MM.1S (cell line): ENCODE measurements at regions not wholly inside any gene's neighbourhood (a gene's known extent, or its start where the extent isn't known, plus 50 kb on each side); places are given as distances from the start of the nearest gene placed in this dataset.

ENCODE experiments used
- DNase-seq: peaks from one replicate; pipeline ENCODE4 v3.0.0-alpha.2; 2015
- H2AFZ ChIP-seq: fragments of 300-600 bp; sonication (generic); 2 replicates; pipeline ENCODE4 v1.6.0; 2016; ENCODE audit warnings: antibody characterized with exemption, low read length
- H3F3A ChIP-seq: fragments of 300-600 bp; sonication (generic); 2 replicates; pipeline ENCODE4 v1.6.1; 2016; ENCODE audit warnings: mild to moderate bottlenecking, antibody characterized with exemption, low read length, moderate library complexity, mixed read lengths; ENCODE audit not compliant: insufficient read depth
- H3K27ac ChIP-seq: fragments of 300-600 bp; sonication (generic); 2 replicates; pipeline ENCODE4 v1.5.1; 2016; ENCODE audit warnings: mild to moderate bottlenecking, low read length
- H3K27me3 ChIP-seq: fragments of 300-600 bp; sonication (generic); replicated peaks from 2 replicates; pipeline ENCODE4 v1.6.0; 2016; ENCODE audit warnings: low read length; ENCODE audit not compliant: insufficient read depth
- H3K36me3 ChIP-seq: fragments of 300-600 bp; sonication (generic); replicated peaks from 2 replicates; pipeline ENCODE4 v1.6.1; 2016; ENCODE audit warnings: mild to moderate bottlenecking, low read length, mixed read lengths; ENCODE audit not compliant: insufficient read depth
- H3K4me1 ChIP-seq: fragments of 300-600 bp; sonication (generic); 2 replicates; pipeline ENCODE4 v1.6.1; 2016; ENCODE audit warnings: low read length, mixed read lengths
- H3K4me2 ChIP-seq: fragments of 300-600 bp; sonication (generic); 2 replicates; pipeline ENCODE4 v1.6.0; 2016; ENCODE audit warnings: low read depth, low read length
- H3K4me3 ChIP-seq: fragments of 300-600 bp; sonication (generic); 2 replicates; pipeline ENCODE4 v1.5.1; 2016; ENCODE audit warnings: low read length, mixed read lengths
- H3K79me2 ChIP-seq: fragments of 300-600 bp; sonication (generic); 2 replicates; pipeline ENCODE4 v1.6.1; 2016; ENCODE audit warnings: mixed run types, low read length, mixed read lengths
- H3K9ac ChIP-seq: fragments of 300-600 bp; sonication (generic); 2 replicates; pipeline ENCODE4 v1.6.1; 2016; ENCODE audit warnings: low read length, mixed read lengths
- H3K9me2 ChIP-seq: fragments of 300-600 bp; sonication (generic); replicated peaks from 2 replicates; pipeline ENCODE4 v1.6.1; 2016; ENCODE audit warnings: mild to moderate bottlenecking, low read length, mixed read lengths; ENCODE audit not compliant: insufficient read depth
- H3K9me3 ChIP-seq: fragments of 300-600 bp; sonication (generic); replicated peaks from 2 replicates; pipeline ENCODE4 v1.6.1; 2016; ENCODE audit warnings: mild to moderate bottlenecking, low read length, mixed read lengths; ENCODE audit not compliant: insufficient read depth
- H4K20me1 ChIP-seq: fragments of 300-600 bp; sonication (generic); 2 replicates; pipeline ENCODE4 v1.6.1; 2016; ENCODE audit warnings: mild to moderate bottlenecking, low read length, moderate library complexity, mixed read lengths; ENCODE audit not compliant: insufficient read depth
- EZH2 ChIP-seq: fragments of 300-600 bp; sonication (generic); optimal IDR thresholded peaks from 2 replicates; pipeline ENCODE3; 2017; ENCODE audit warnings: low read depth, mild to moderate bottlenecking, antibody characterized with exemption, low read length, mixed read lengths
- EZH2phosphoT487 ChIP-seq: fragments of 300-600 bp; sonication (generic); IDR thresholded peaks from 2 replicates; pipeline ENCODE4 v1.6.1; 2018; ENCODE audit warnings: antibody characterized with exemption, low read length
- TF ChIP-seq, protein P1 (sequence below): fragments of 300-600 bp; sonication (generic); IDR thresholded peaks from 2 replicates; pipeline ENCODE4 v1.5.1; 2016; ENCODE audit warnings: antibody characterized with exemption, low read length, mixed read lengths

DNA sequence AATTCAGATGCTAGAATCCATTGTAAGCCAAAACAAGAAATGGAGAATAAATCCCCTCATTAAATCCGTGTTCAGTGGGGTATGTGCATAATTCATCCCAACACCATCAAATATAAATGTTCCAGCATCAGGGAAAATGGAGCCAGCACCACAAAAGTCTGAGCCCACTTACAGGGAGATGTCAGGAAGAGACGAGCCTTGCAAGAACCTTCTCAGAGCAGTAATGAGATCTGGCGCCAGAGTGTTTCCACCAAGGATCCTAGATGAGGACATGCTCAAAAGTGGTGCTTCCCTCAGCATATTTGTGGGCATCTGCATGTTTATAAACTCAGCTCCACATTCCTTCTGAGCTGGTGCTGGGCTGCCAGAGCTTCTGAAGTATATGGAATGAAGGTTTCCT is 541.9 kb upstream of the C16orf82 start:
- no peaks in the 10 kb centered on the region for H4K20me1 ChIP-seq
- H3F3A ChIP-seq, result no peaks in the 10 kb centered on the region
- H3K36me3 ChIP-seq, result no peaks in the 10 kb centered on the region
- no peak overlapping the region for H2AFZ ChIP-seq
- H3K4me2 ChIP-seq, result no peak overlapping the region
- H3K9ac ChIP-seq, result no peak overlapping the region
- H3K27ac ChIP-seq, result no peak overlapping the region
- no peak overlapping the region for H3K4me3 ChIP-seq
- DNase-seq, result no peak
- TF ChIP-seq, protein P1, sequence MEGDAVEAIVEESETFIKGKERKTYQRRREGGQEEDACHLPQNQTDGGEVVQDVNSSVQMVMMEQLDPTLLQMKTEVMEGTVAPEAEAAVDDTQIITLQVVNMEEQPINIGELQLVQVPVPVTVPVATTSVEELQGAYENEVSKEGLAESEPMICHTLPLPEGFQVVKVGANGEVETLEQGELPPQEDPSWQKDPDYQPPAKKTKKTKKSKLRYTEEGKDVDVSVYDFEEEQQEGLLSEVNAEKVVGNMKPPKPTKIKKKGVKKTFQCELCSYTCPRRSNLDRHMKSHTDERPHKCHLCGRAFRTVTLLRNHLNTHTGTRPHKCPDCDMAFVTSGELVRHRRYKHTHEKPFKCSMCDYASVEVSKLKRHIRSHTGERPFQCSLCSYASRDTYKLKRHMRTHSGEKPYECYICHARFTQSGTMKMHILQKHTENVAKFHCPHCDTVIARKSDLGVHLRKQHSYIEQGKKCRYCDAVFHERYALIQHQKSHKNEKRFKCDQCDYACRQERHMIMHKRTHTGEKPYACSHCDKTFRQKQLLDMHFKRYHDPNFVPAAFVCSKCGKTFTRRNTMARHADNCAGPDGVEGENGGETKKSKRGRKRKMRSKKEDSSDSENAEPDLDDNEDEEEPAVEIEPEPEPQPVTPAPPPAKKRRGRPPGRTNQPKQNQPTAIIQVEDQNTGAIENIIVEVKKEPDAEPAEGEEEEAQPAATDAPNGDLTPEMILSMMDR, result no peak
- TF ChIP-seq EZH2phosphoT487 (no peak), EZH2 (no peak)
- no peaks in the 10 kb centered on the region for H3K9me2 ChIP-seq
- H3K27me3 ChIP-seq, result no peaks in the 10 kb centered on the region
- H3K79me2 ChIP-seq, result no peaks in the 10 kb centered on the region
- H3K9me3 ChIP-seq, result no peaks in the 10 kb centered on the region
- no peaks in the 10 kb centered on the region for H3K4me1 ChIP-seq

DNA sequence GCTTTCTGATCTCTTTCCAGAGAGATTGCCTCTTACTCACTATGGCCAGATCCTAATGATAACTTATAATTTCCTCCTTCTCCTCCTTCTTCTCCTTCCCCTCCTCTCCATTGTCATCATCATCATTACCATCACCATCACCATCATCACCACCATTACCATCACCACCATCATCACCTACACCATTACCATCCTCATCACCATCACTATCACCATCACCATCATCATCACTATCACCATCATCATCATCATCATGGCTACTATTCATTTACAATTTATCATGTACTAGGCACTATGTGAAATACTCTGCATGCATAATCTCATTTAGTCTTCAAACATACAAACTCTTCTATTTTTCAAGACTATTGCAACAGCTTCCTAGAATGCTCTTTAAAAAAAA is 540.9 kb upstream of the C16orf82 start:
- Histone ChIP-seq H3K4me1 (no peaks in the 10 kb centered on the region), H4K20me1 (no peaks in the 10 kb centered on the region), H3K4me3 (no peak overlapping the region), H3K79me2 (no peaks in the 10 kb centered on the region), H2AFZ (no peak overlapping the region), H3K9ac (no peak overlapping the region), H3K27ac (no peak overlapping the region), H3F3A (no peaks in the 10 kb centered on the region), H3K9me2 (no peaks in the 10 kb centered on the region), H3K9me3 (no peaks in the 10 kb centered on the region), H3K4me2 (no peak overlapping the region), H3K36me3 (no peaks in the 10 kb centered on the region), H3K27me3 (no peaks in the 10 kb centered on the region)
- DNase-seq, result no peak
- TF ChIP-seq, protein P1, result no peak
- TF ChIP-seq EZH2, result no peak
- no peak for TF ChIP-seq EZH2phosphoT487

DNA sequence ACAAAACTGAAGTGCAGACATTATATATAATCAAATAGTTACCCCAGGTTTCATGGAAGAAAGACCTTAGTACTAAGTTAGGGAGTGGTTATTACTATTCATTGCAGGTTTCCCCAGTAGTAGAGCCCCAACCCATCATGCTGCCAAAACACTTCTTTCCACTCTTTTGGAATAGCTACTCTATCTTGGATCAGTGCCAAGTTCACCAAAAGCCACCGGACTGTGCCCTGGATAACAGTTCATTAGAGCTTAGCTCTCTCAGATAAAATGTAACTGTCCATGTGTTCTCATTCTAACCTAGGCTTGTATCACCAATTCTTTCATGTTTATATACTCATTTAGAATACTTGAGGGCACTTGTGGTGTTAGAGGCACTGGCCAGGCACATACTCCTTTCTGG is 540.1 kb upstream of the C16orf82 start:
- no peaks in the 10 kb centered on the region for H3F3A ChIP-seq
- TF ChIP-seq EZH2 (no peak), EZH2phosphoT487 (no peak)
- TF ChIP-seq, protein P1, result no peak
- no peaks in the 10 kb centered on the region for H3K27me3 ChIP-seq
- H3K4me3 ChIP-seq, result no peak overlapping the region
- no peak overlapping the region for H3K4me2 ChIP-seq
- no peaks in the 10 kb centered on the region for H3K9me3 ChIP-seq
- H3K36me3 ChIP-seq, result no peaks in the 10 kb centered on the region
- no peak overlapping the region for H3K9ac ChIP-seq
- no peaks in the 10 kb centered on the region for H4K20me1 ChIP-seq
- DNase-seq, result no peak
- H3K27ac ChIP-seq, result no peak overlapping the region
- no peak overlapping the region for H2AFZ ChIP-seq
- no peaks in the 10 kb centered on the region for H3K9me2 ChIP-seq
- no peaks in the 10 kb centered on the region for H3K79me2 ChIP-seq
- H3K4me1 ChIP-seq, result no peaks in the 10 kb centered on the region
